ENCODE measurements at regions not wholly inside any gene's neighbourhood (a gene's known extent, or its start where the extent isn't known, plus 50 kb on each side); places are given as distances from the start of the nearest gene placed in this dataset.

- no peak overlapping the region for H3K9ac ChIP-seq (ENCODE audit: control insufficient read depth, insufficient read depth, low read length)
- no peaks in the 10 kb centered on the region for H3K79me2 ChIP-seq (ENCODE audit: control insufficient read depth, insufficient read depth, low read length)
- no peaks in the 10 kb centered on the region for H4K20me1 ChIP-seq (ENCODE audit: control insufficient read depth, insufficient read depth)
- H3K4me3 ChIP-seq: no peak overlapping the region
- intact Hi-C loops (cut with micrococcal nuclease; ENCODE audit: unreplicated experiment): no loop called here
- no peak overlapping the region for H3K4me2 ChIP-seq (ENCODE audit: control insufficient read depth, insufficient read depth)
- CTCF ChIA-PET: interaction anchor here (0.6 kb wide), 1 partner anchor 110 kb away, joined by 4 read pairs; no protein-coding TSS in a partner anchor
- no peak for TF ChIP-seq ATF7 (IDR thresholded peaks at IDR 0.05; ENCODE audit: low read depth)
- TF ChIP-seq HSF1 (IDR thresholded peaks at IDR 0.05; ENCODE audit: low read depth, low read length): no peak
- TF ChIP-seq SMARCA5 (IDR thresholded peaks at IDR 0.05): no peak
- TF ChIP-seq EED (IDR thresholded peaks at IDR 0.05; ENCODE audit: low read depth): no peak
- TF ChIP-seq ZSCAN29 (IDR thresholded peaks at IDR 0.05): no peak
- TF ChIP-seq MYC (IDR thresholded peaks at IDR 0.05; ENCODE audit: insufficient read depth, insufficient read length, insufficient replicate concordance, low read length, severe bottlenecking): no peak
- TF ChIP-seq, protein P1, sequence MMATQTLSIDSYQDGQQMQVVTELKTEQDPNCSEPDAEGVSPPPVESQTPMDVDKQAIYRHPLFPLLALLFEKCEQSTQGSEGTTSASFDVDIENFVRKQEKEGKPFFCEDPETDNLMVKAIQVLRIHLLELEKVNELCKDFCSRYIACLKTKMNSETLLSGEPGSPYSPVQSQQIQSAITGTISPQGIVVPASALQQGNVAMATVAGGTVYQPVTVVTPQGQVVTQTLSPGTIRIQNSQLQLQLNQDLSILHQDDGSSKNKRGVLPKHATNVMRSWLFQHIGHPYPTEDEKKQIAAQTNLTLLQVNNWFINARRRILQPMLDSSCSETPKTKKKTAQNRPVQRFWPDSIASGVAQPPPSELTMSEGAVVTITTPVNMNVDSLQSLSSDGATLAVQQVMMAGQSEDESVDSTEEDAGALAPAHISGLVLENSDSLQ (IDR thresholded peaks at IDR 0.05): no peak
- TF ChIP-seq NRF1 (conservative IDR thresholded peaks at IDR 0.05; ENCODE audit: low read depth, low read length): no peak
- TF ChIP-seq TAF1 (IDR thresholded peaks at IDR 0.05; ENCODE audit: borderline replicate concordance, low read depth, low read length): no peak
- TF ChIP-seq RCOR1 (conservative IDR thresholded peaks at IDR 0.05; ENCODE audit: low read depth, low read length): no peak
- TF ChIP-seq CREB1 (IDR thresholded peaks at IDR 0.05; ENCODE audit: low read depth): no peak
- no peak for TF ChIP-seq RELB (IDR thresholded peaks at IDR 0.05; ENCODE audit: low read depth)
- TF ChIP-seq SMAD1 (IDR thresholded peaks at IDR 0.05; ENCODE audit: low read depth, partially characterized antibody): no peak
- no peak for TF ChIP-seq BMI1 (IDR thresholded peaks at IDR 0.05; ENCODE audit: borderline replicate concordance)
- no peak for TF ChIP-seq ZBTB40 (IDR thresholded peaks at IDR 0.05; ENCODE audit: borderline replicate concordance)
- no peak for TF ChIP-seq TBL1XR1 (IDR thresholded peaks at IDR 0.05; ENCODE audit: low read depth, low read length)
- TF ChIP-seq STAT1 (conservative IDR thresholded peaks at IDR 0.05): no peak
- no peak for ATAC-seq
- in situ Hi-C loops (cut with MboI): no loop called here
- RAD21 ChIA-PET (ENCODE audit: unreplicated experiment): no interaction called here
- no peak for FAIRE-seq
- H3K4me1 ChIP-seq (ENCODE audit: control insufficient read depth, insufficient read depth, low read length): no peaks in the 10 kb centered on the region
- SMC1A ChIA-PET (ENCODE audit: uncharacterized antibody, unreplicated experiment): interaction anchor here (0.6 to 0.9 kb wide), 3 partner anchors 104 to 125 kb away, joined by 3 to 4 read pairs (median 3); no protein-coding TSS in a partner anchor
- 57% methylated on average over 2 of the region's 2 CpGs for WGBS (ENCODE audit: insufficient coverage, insufficient replicate concordance, low lambda C conversion rate, missing lambda C conversion rate)
- no peak for DNase-seq (ENCODE audit: low read depth, low spot score)
- POLR2A ChIA-PET: no interaction called here
- no peaks in the 10 kb centered on the region for H3K27me3 ChIP-seq (replicated peaks in 1 of 2; ENCODE audit: control insufficient read depth in 2 of 2, insufficient read depth in 2 of 2, low read length in 1 of 2)
- H3K27ac ChIP-seq (ENCODE audit: control insufficient read depth, insufficient read depth): no peak overlapping the region
- H2AFZ ChIP-seq (ENCODE audit: control insufficient read depth, low read depth, low read length): no peak overlapping the region
- BruUV-seq (replicated peaks): no TSS peak
- H3K36me3 ChIP-seq (ENCODE audit: control insufficient read depth in 2 of 2, insufficient read depth in 2 of 2, low read length in 1 of 2): no peaks in the 10 kb centered on the region
- no peaks in the 10 kb centered on the region for H3K9me3 ChIP-seq (replicated peaks; ENCODE audit: control insufficient read depth, insufficient read depth, low read length)
Measured at GRCh38 chr4:184939978-184940377, 78.3 kb upstream of the HELT start.
